Gastrocnemius medialis (tissue), 4 donors: ENCODE measurements at regions not wholly inside any gene's neighbourhood (a gene's known extent, or its start where the extent isn't known, plus 50 kb on each side); places are given as distances from the start of the nearest gene placed in this dataset.

ENCODE experiments used
- POLR2A ChIP-seq, 2 donors: fragments of 450-650 bp; IDR thresholded peaks; one replicate each; pipeline ENCODE4 v1.6.1; 2017; ENCODE audit warnings: antibody characterized with exemption in 2 of 2, mild to moderate bottlenecking in 2 of 2, moderate library complexity in 2 of 2
- TF ChIP-seq, protein P1 (sequence below), 5 experiments: fragments of 450-650 bp in 3 of 5; fragments of 200-600 bp in 2 of 5; sonication (generic) in 2 of 5; IDR thresholded peaks in 4 of 5; conservative IDR thresholded peaks in 1 of 5; 1 replicate in 4 of 5; 2 replicates in 1 of 5; pipeline ENCODE4 v1.5.1; 2016 to 2019; ENCODE audit warnings: antibody characterized with exemption in 5 of 5, mild to moderate bottlenecking in 3 of 5, moderate library complexity in 3 of 5

DNA sequence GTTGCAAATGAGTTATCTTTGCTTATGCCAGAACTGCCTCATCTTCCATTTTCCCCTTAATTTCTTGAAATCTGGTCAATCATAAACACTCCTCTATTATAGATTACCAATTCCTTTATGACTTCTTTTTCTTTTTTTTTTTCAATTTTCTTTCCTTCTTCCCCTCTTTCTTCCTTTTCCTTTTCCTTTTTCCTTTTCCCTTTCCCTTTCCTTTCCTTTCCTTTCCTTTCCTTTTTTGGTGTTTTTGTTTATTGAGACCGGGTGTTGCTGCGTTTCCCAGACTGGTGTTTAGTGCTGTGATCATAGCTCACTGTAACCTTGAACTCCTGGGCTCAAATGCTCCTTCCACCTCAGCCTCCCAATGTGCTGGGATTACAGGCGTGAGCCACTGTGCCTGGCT is 151.4 kb upstream of the FOXP2 start:
- TF ChIP-seq POLR2A (IDR thresholded peaks at IDR 0.05), result no peak
- TF ChIP-seq, protein P1, sequence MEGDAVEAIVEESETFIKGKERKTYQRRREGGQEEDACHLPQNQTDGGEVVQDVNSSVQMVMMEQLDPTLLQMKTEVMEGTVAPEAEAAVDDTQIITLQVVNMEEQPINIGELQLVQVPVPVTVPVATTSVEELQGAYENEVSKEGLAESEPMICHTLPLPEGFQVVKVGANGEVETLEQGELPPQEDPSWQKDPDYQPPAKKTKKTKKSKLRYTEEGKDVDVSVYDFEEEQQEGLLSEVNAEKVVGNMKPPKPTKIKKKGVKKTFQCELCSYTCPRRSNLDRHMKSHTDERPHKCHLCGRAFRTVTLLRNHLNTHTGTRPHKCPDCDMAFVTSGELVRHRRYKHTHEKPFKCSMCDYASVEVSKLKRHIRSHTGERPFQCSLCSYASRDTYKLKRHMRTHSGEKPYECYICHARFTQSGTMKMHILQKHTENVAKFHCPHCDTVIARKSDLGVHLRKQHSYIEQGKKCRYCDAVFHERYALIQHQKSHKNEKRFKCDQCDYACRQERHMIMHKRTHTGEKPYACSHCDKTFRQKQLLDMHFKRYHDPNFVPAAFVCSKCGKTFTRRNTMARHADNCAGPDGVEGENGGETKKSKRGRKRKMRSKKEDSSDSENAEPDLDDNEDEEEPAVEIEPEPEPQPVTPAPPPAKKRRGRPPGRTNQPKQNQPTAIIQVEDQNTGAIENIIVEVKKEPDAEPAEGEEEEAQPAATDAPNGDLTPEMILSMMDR (IDR thresholded peaks at IDR 0.05 in 4 of 5, conservative IDR thresholded peaks at IDR 0.05 in 1 of 5), result no peak
